ENCODE measurements at regions not wholly inside any gene's neighbourhood (a gene's known extent, or its start where the extent isn't known, plus 50 kb on each side); places are given as distances from the start of the nearest gene placed in this dataset.
A peak's percentile ranks its signal among the peaks of the same experiment; 100 is the strongest.
"Not testable (repeated sequence)": the region's sequence is repeated elsewhere in the genome, so short reads cannot be mapped to it uniquely, and the experiment has no call there.

GRCh38 chr1:232318143-232318542 is 311.8 kb downstream of the SIPA1L2 start:
- TF ChIP-seq CTCF (IDR thresholded peaks at IDR 0.05; ENCODE audit: insufficient read depth, low read length, severe bottlenecking): no peak
- no peaks in the 10 kb centered on the region for H3K27me3 ChIP-seq (ENCODE audit: control insufficient read depth, insufficient read depth, low read length)
- FAIRE-seq (no peak), DNase-seq (ENCODE audit: low read depth) (no peak)
- no peak overlapping the region for H3K4me3 ChIP-seq (ENCODE audit: low read depth, low read length)
- no peaks in the 10 kb centered on the region for H3K36me3 ChIP-seq (ENCODE audit: control insufficient read depth, insufficient read depth, low read length)

GRCh38 chr1:232317350-232317749 is 312.6 kb downstream of the SIPA1L2 start:
- no peaks in the 10 kb centered on the region for H3K36me3 ChIP-seq (ENCODE audit: control insufficient read depth, insufficient read depth, low read length)
- H3K27me3 ChIP-seq (ENCODE audit: control insufficient read depth, insufficient read depth, low read length): no peaks in the 10 kb centered on the region
- FAIRE-seq (no peak), DNase-seq (ENCODE audit: low read depth) (no peak)
- no peak for TF ChIP-seq CTCF (IDR thresholded peaks at IDR 0.05; ENCODE audit: insufficient read depth, low read length, severe bottlenecking)
- no peak overlapping the region for H3K4me3 ChIP-seq (ENCODE audit: low read depth, low read length)

- H3K27me3 ChIP-seq (ENCODE audit: control insufficient read depth, insufficient read depth, low read length): no peaks in the 10 kb centered on the region
- H3K36me3 ChIP-seq (ENCODE audit: control insufficient read depth, insufficient read depth, low read length): no peaks in the 10 kb centered on the region
- DNase-seq (ENCODE audit: low read depth) (peak; percentile 54), FAIRE-seq (no peak)
- TF ChIP-seq CTCF (IDR thresholded peaks at IDR 0.05; ENCODE audit: insufficient read depth, low read length, severe bottlenecking): no peak
- H3K4me3 ChIP-seq (ENCODE audit: low read depth, low read length): no peak overlapping the region
Observed at GRCh38 chr1:232316864-232317263, 313.1 kb downstream of the SIPA1L2 start.

- H3K4me3 ChIP-seq (ENCODE audit: low read depth, low read length); H3K36me3 ChIP-seq (ENCODE audit: control insufficient read depth, insufficient read depth, low read length); H3K27me3 ChIP-seq (ENCODE audit: control insufficient read depth, insufficient read depth, low read length); DNase-seq (ENCODE audit: low read depth); FAIRE-seq: not testable (repeated sequence)
Observed at GRCh38 chr1:232313876-232314275, 316.1 kb downstream of the SIPA1L2 start.

GRCh38 chr1:232310541-232310940 is 319.4 kb downstream of the SIPA1L2 start:
- TF ChIP-seq CTCF (IDR thresholded peaks at IDR 0.05; ENCODE audit: insufficient read depth, low read length, severe bottlenecking): no peak
- DNase-seq (ENCODE audit: low read depth): no peak
- peak; percentile 13 for FAIRE-seq
- Histone ChIP-seq H3K27me3 (ENCODE audit: control insufficient read depth, insufficient read depth, low read length) (no peaks in the 10 kb centered on the region), H3K36me3 (ENCODE audit: control insufficient read depth, insufficient read depth, low read length) (no peaks in the 10 kb centered on the region), H3K4me3 (ENCODE audit: low read depth, low read length) (no peak overlapping the region)

GRCh38 chr1:232308616-232309015 is 321.3 kb downstream of the SIPA1L2 start:
- Histone ChIP-seq H3K27me3 (ENCODE audit: control insufficient read depth, insufficient read depth, low read length) (no peaks in the 10 kb centered on the region), H3K4me3 (ENCODE audit: low read depth, low read length) (no peak overlapping the region), H3K36me3 (ENCODE audit: control insufficient read depth, insufficient read depth, low read length) (no peaks in the 10 kb centered on the region)
- FAIRE-seq (peak; percentile 94), DNase-seq (ENCODE audit: low read depth) (no peak)
- no peak for TF ChIP-seq CTCF (IDR thresholded peaks at IDR 0.05; ENCODE audit: insufficient read depth, low read length, severe bottlenecking)
